A673 (cell line): ENCODE measurements at regions not wholly inside any gene's neighbourhood (a gene's known extent, or its start where the extent isn't known, plus 50 kb on each side); places are given as distances from the start of the nearest gene placed in this dataset.

Experiments used
- CTCF ChIP-seq: fragments of 300-800, 200-600 bp; sonication (generic); conservative IDR thresholded peaks from 2 replicates; pipeline ENCODE4 v1.5.1; 2017; ENCODE audit warnings: low read depth, mild to moderate bottlenecking, antibody characterized with exemption, low read length, moderate library complexity, mixed read lengths
- EZH2 ChIP-seq: fragments of 200-600 bp; sonication (generic); IDR thresholded peaks from 2 replicates; pipeline ENCODE4 v1.6.1; 2017; ENCODE audit warnings: borderline replicate concordance, low read depth, mild to moderate bottlenecking, mixed read lengths, antibody characterized with exemption, low read length; ENCODE audit not compliant: poor library complexity, severe bottlenecking

- TF ChIP-seq CTCF (no peak), EZH2 (no peak)
These were observed 286.9 kb upstream of the USP25 start for GRCh38 chr21:15442743-15443469.
